ENCODE measurements at regions not wholly inside any gene's neighbourhood (a gene's known extent, or its start where the extent isn't known, plus 50 kb on each side); places are given as distances from the start of the nearest gene placed in this dataset.
"Not testable (repeated sequence)": the region's sequence is repeated elsewhere in the genome, so short reads cannot be mapped to it uniquely, and the experiment has no call there.

- no peak for TF ChIP-seq CTCF (IDR thresholded peaks at IDR 0.05; ENCODE audit: borderline replicate concordance, extremely low read depth, insufficient read depth)
- Histone ChIP-seq H3K27me3 (ENCODE audit: control insufficient read depth, insufficient read depth, low read length) (no peaks in the 10 kb centered on the region), H3K4me1 (ENCODE audit: control insufficient read depth in 2 of 3, insufficient read depth in 2 of 3, low read depth in 1 of 3, low read length in 3 of 3) (no peaks in the 10 kb centered on the region), H3K27ac (ENCODE audit: low read depth in 2 of 2, low read length in 2 of 2) (no peak overlapping the region), H3K9me3 (ENCODE audit: control insufficient read depth in 2 of 3, insufficient read depth in 1 of 3, low read length in 3 of 3) (peaks cover 0 to 19% (median 1%) of the 10 kb centered on the region in 3 donors), H3K4me3 (ENCODE audit: low read length in 3 of 3) (no peak overlapping the region), H3K36me3 (ENCODE audit: control insufficient read depth in 2 of 3, insufficient read depth in 3 of 3, low read length in 3 of 3) (no peaks in the 10 kb centered on the region), H3K9ac (ENCODE audit: low read length in 3 of 3) (no peak overlapping the region)
- DNase-seq: no peak
- FAIRE-seq: no peak
- intact Hi-C loops (cut with DNase I): no loop called here
These were observed 153.3 kb upstream of the PGRMC2 start for GRCh38 chr4:128440923-128441322.

- FAIRE-seq; H3K27me3 ChIP-seq (ENCODE audit: control insufficient read depth, insufficient read depth, low read length); H3K36me3 ChIP-seq (ENCODE audit: control insufficient read depth in 2 of 3, insufficient read depth in 3 of 3, low read length in 3 of 3); H3K4me1 ChIP-seq (ENCODE audit: control insufficient read depth in 2 of 3, insufficient read depth in 2 of 3, low read depth in 1 of 3, low read length in 3 of 3); H3K4me3 ChIP-seq (ENCODE audit: low read length in 3 of 3); intact Hi-C loops (cut with DNase I); DNase-seq; H3K9me3 ChIP-seq (ENCODE audit: control insufficient read depth in 2 of 3, insufficient read depth in 1 of 3, low read length in 3 of 3); H3K9ac ChIP-seq (ENCODE audit: low read length in 3 of 3); H3K27ac ChIP-seq (ENCODE audit: low read depth in 2 of 2, low read length in 2 of 2): not testable (repeated sequence)
These were observed 149.4 kb upstream of the PGRMC2 start for GRCh38 chr4:128437023-128437422.

GRCh38 chr4:128429023-128429613, 141.5 kb upstream of the PGRMC2 start:
- H3K4me1 ChIP-seq (ENCODE audit: control insufficient read depth in 2 of 3, insufficient read depth in 2 of 3, low read depth in 1 of 3, low read length in 3 of 3); H3K27ac ChIP-seq (ENCODE audit: low read depth in 2 of 2, low read length in 2 of 2); H3K36me3 ChIP-seq (ENCODE audit: control insufficient read depth in 2 of 3, insufficient read depth in 3 of 3, low read length in 3 of 3); H3K27me3 ChIP-seq (ENCODE audit: control insufficient read depth, insufficient read depth, low read length); intact Hi-C loops (cut with DNase I); H3K9me3 ChIP-seq (ENCODE audit: control insufficient read depth in 2 of 3, insufficient read depth in 1 of 3, low read length in 3 of 3); H3K4me3 ChIP-seq (ENCODE audit: low read length in 3 of 3); H3K9ac ChIP-seq (ENCODE audit: low read length in 3 of 3); DNase-seq: not testable (repeated sequence)
- FAIRE-seq: peak; percentile 19

GRCh38 chr4:128428397-128428796, 140.8 kb upstream of the PGRMC2 start:
- no peak for FAIRE-seq

More at GRCh38 chr4:128428397-128428796, 140.8 kb upstream of the PGRMC2 start:
- DNase-seq: no peak
- Histone ChIP-seq H3K4me3 (ENCODE audit: low read length in 3 of 3) (peak overlapping the region in 2 of 3 donors; percentile 62 to 64), H3K9ac (ENCODE audit: low read length in 3 of 3) (no peak overlapping the region), H3K4me1 (ENCODE audit: control insufficient read depth in 2 of 3, insufficient read depth in 2 of 3, low read depth in 1 of 3, low read length in 3 of 3) (peaks cover 0 to 3% (median 0%) of the 10 kb centered on the region in 3 donors), H3K27ac (ENCODE audit: low read depth in 2 of 2, low read length in 2 of 2) (no peak overlapping the region), H3K27me3 (ENCODE audit: control insufficient read depth, insufficient read depth, low read length) (no peaks in the 10 kb centered on the region), H3K36me3 (ENCODE audit: control insufficient read depth in 2 of 3, insufficient read depth in 3 of 3, low read length in 3 of 3) (no peaks in the 10 kb centered on the region), H3K9me3 (ENCODE audit: control insufficient read depth in 2 of 3, insufficient read depth in 1 of 3, low read length in 3 of 3) (no peaks in the 10 kb centered on the region)
- intact Hi-C loops (cut with DNase I): no loop called here
- no peak for TF ChIP-seq CTCF (IDR thresholded peaks at IDR 0.05; ENCODE audit: borderline replicate concordance, extremely low read depth, insufficient read depth)
